Upper lobe of left lung (tissue), 6 donors: ENCODE measurements at regions not wholly inside any gene's neighbourhood (a gene's known extent, or its start where the extent isn't known, plus 50 kb on each side); places are given as distances from the start of the nearest gene placed in this dataset.
"Not testable (repeated sequence)": the region's sequence is repeated elsewhere in the genome, so short reads cannot be mapped to it uniquely, and the experiment has no call there.

Experiments used
- ATAC-seq, 2 donors: fragments of 200-7000 bp; cut with Tn5 transposase; one replicate each; pipeline ENCODE4 v1.9.1; 2022; ENCODE audit warnings: mild to moderate bottlenecking in 2 of 2, moderate library complexity in 2 of 2; ENCODE audit not compliant: low FRiP score in 2 of 2
- DNase-seq, 2 donors: peaks; one replicate each; pipeline ENCODE4 v3.0.0-alpha.2; 2019 to 2020
- H3K27ac ChIP-seq, 4 donors: fragments of 200-600 bp; sonication (generic); one replicate each; pipeline ENCODE4 v1.5.1; 2016 to 2019
- H3K27me3 ChIP-seq, 4 donors: fragments of 200-600 bp; sonication (generic); one replicate each; pipeline ENCODE4 v1.5.1; 2017 to 2019
- H3K36me3 ChIP-seq, 4 donors: fragments of 200-600 bp; sonication (generic); one replicate each; pipeline ENCODE4 v1.5.1; 2016 to 2019
- H3K4me1 ChIP-seq, 4 donors: fragments of 200-600 bp; sonication (generic); one replicate each; pipeline ENCODE4 v1.5.1; 2018 to 2019
- H3K4me3 ChIP-seq, 4 donors: fragments of 200-600 bp; sonication (generic); one replicate each; pipeline ENCODE4 v1.5.1; 2017 to 2019; ENCODE audit warnings: mild to moderate bottlenecking in 2 of 4, moderate library complexity in 1 of 4
- H3K9me3 ChIP-seq, 4 donors: fragments of 200-600 bp; sonication (generic); one replicate each; pipeline ENCODE4 v1.5.1; 2018 to 2019
- WGBS, 2 donors: methylation state at CpG; one replicate each; pipeline ENCODE4 v1.1.5; 2017 to 2018; 5-methylcytosine and 5-hydroxymethylcytosine counted together
- small RNA-seq, 4 donors: library from RNA; depleted of rRNA; stranded (forward); fragments of <200 nt; gene quantifications; one replicate each; pipeline ENCODE3, GENCODE V24; 2016
- donor health status: DM: no; HTN: no; CAD: no; lungs with moderate emphysema.
- donor health status: DM: no; HTN: yes; CAD: no; lungs with severe emphysema.

GRCh38 chr15:84550503-84550902 is 50.3 kb upstream of the ZSCAN2 start:
- not testable (repeated sequence) for H3K9me3 ChIP-seq, H3K4me3 ChIP-seq, H3K27ac ChIP-seq, H3K27me3 ChIP-seq, DNase-seq, ATAC-seq, H3K4me1 ChIP-seq
- H3K36me3 ChIP-seq = peaks cover 0 to 28% (median 3%) of the 10 kb centered on the region in 4 donors
- 88 to 89% methylated on average over 5 of the region's 5 CpGs for WGBS, 2 donors

Small RNA genes in the stretch of these regions (small RNA-seq; reads per million reads assigned to genes)
- gene AC048382.3 (0 reads per million in 4 donors), gene CSPG4P5 (0 reads per million in 4 donors), gene RF00017 (0 reads per million in 4 donors), gene RN7SL417P (0 reads per million in 4 donors)
